K562 (cell line): ENCODE measurements at regions not wholly inside any gene's neighbourhood (a gene's known extent, or its start where the extent isn't known, plus 50 kb on each side); places are given as distances from the start of the nearest gene placed in this dataset.

Experiments used
- ARID4B ChIP-seq: sonication (generic); formaldehyde crosslinking; IDR thresholded peaks from 2 replicates; pipeline ENCODE4 v1.8.0; 2022; ENCODE audit warnings: mild to moderate bottlenecking, missing genetic modification reagents
- EP300 ChIP-seq: IDR thresholded peaks from 2 replicates; pipeline ENCODE4 v1.6.1; 2012; ENCODE audit warnings: low read length, improper control_type of control experiment
- NFATC3 ChIP-seq: fragments of 450-650 bp; IDR thresholded peaks from 2 replicates; pipeline ENCODE4 v1.6.1; 2017; ENCODE audit warnings: mild to moderate bottlenecking
- NR3C1 ChIP-seq: sonication (generic); formaldehyde crosslinking; IDR thresholded peaks from 2 replicates; pipeline ENCODE4 v1.8.1; 2022; ENCODE audit warnings: missing genetic modification reagents
- REST ChIP-seq, 2 experiments: fragments of 450-650 bp; formaldehyde crosslinking in 1 of 2; IDR thresholded peaks; 2 replicates each; pipeline versions ENCODE4 v1.4.0 to v1.6.1; 2014 to 2020; ENCODE audit warnings: mild to moderate bottlenecking in 2 of 2, borderline replicate concordance in 1 of 2, low read depth in 1 of 2
- SIRT6 ChIP-seq: IDR thresholded peaks from one replicate; pipeline ENCODE4 v1.6.1; 2012; ENCODE audit warnings: low read depth, mild to moderate bottlenecking, control low read depth, inconsistent platforms, low read length, moderate library complexity
- ZKSCAN1 ChIP-seq: fragments of 150-350 bp; IDR thresholded peaks from 2 replicates; pipeline ENCODE4 v1.6.1; 2016; ENCODE audit warnings: low read depth, low read length
- ZNF766 ChIP-seq: fragments of 200-800 bp; sonication (Bioruptor generic); conservative IDR thresholded peaks from 2 replicates; pipeline ENCODE4 v1.6.1; 2016; ENCODE audit warnings: missing genetic modification characterization, missing compliant biosample characterization
- ZNF77 ChIP-seq: fragments of 250-450 bp; sonication (Bioruptor Pico); IDR thresholded peaks from 2 replicates; pipeline ENCODE4 v1.5.0; 2020

GRCh38 chr5:61680247-61680646, 348.2 kb downstream of the ZSWIM6 start:
- TF ChIP-seq NR3C1 (no peak), NFATC3 (no peak), REST (IDR thresholded peaks at IDR 0.05; ENCODE audit: borderline replicate concordance) (no peak), REST (CRISPR knock-in tag; IDR thresholded peaks at IDR 0.05; ENCODE audit: low read depth) (no peak), SIRT6 (no peak), ARID4B (CRISPR knock-in tag) (no peak), ZNF766 (no peak), ZKSCAN1 (no peak), ZNF77 (CRISPR knock-in tag) (no peak), EP300 (no peak)
